Fibroblast of the conjunctiva (primary cell): ENCODE measurements at regions not wholly inside any gene's neighbourhood (a gene's known extent, or its start where the extent isn't known, plus 50 kb on each side); places are given as distances from the start of the nearest gene placed in this dataset.

ENCODE experiments used
- DNase-seq: peaks from one replicate; pipeline ENCODE4 v3.0.0-alpha.2; 2010; ENCODE audit warnings: low read depth

GRCh38 chr9:73459817-73460216 is 308.2 kb downstream of the ANXA1 start:
- no peak for DNase-seq

- no peak for DNase-seq
Measured at GRCh38 chr9:73468716-73469115, 317.1 kb downstream of the ANXA1 start.

GRCh38 chr9:73470766-73471165 is 319.1 kb downstream of the ANXA1 start:
- no peak for DNase-seq

- DNase-seq = no peak
Measured at GRCh38 chr9:73474002-73474600, 322.4 kb downstream of the ANXA1 start.

- no peak for DNase-seq
Measured at GRCh38 chr9:73474625-73475024, 323.0 kb downstream of the ANXA1 start.

- no peak for DNase-seq
Measured at GRCh38 chr9:73494894-73495293, 343.2 kb downstream of the ANXA1 start.

GRCh38 chr9:73497796-73498195 is 346.1 kb downstream of the ANXA1 start:
- DNase-seq = no peak

GRCh38 chr9:73515216-73515615 is 363.6 kb downstream of the ANXA1 start:
- DNase-seq = no peak

- no peak for DNase-seq
Measured at GRCh38 chr9:73523391-73523790, 371.7 kb downstream of the ANXA1 start.

GRCh38 chr9:73525350-73525749 is 373.7 kb downstream of the ANXA1 start:
- DNase-seq = no peak

GRCh38 chr9:73527521-73527920 is 375.9 kb downstream of the ANXA1 start:
- DNase-seq = no peak

GRCh38 chr9:73528926-73529325 is 377.3 kb downstream of the ANXA1 start:
- no peak for DNase-seq

GRCh38 chr9:73529666-73530065 is 378.0 kb downstream of the ANXA1 start:
- no peak for DNase-seq

GRCh38 chr9:73531051-73531532 is 379.4 kb downstream of the ANXA1 start:
- no peak for DNase-seq

GRCh38 chr9:73531658-73532057 is 380.0 kb downstream of the ANXA1 start:
- no peak for DNase-seq

- no peak for DNase-seq
Measured at GRCh38 chr9:73532985-73533384, 381.3 kb downstream of the ANXA1 start.

- no peak for DNase-seq
Measured at GRCh38 chr9:73536403-73536802, 384.7 kb downstream of the ANXA1 start.

- DNase-seq = no peak
Measured at GRCh38 chr9:73537561-73537960, 385.9 kb downstream of the ANXA1 start.

GRCh38 chr9:73539881-73540390 is 388.3 kb downstream of the ANXA1 start:
- DNase-seq = no peak

GRCh38 chr9:73541923-73542322 is 390.3 kb downstream of the ANXA1 start:
- no peak for DNase-seq

GRCh38 chr9:73543727-73544126 is 392.1 kb downstream of the ANXA1 start:
- DNase-seq = no peak

GRCh38 chr9:73548201-73548600 is 396.5 kb downstream of the ANXA1 start:
- DNase-seq = no peak

GRCh38 chr9:73549991-73550390 is 398.3 kb downstream of the ANXA1 start:
- DNase-seq = no peak

- no peak for DNase-seq
Measured at GRCh38 chr9:73553295-73553694, 401.6 kb downstream of the ANXA1 start.
